H9 (cell line): ENCODE measurements at regions not wholly inside any gene's neighbourhood (a gene's known extent, or its start where the extent isn't known, plus 50 kb on each side); places are given as distances from the start of the nearest gene placed in this dataset.

Experiments
- DNase-seq: peaks from one replicate; pipeline ENCODE4 v3.0.0-alpha.2; 2017
- H2AFZ ChIP-seq: one replicate; pipeline ENCODE4 v1.6.1; 2013; ENCODE audit warnings: mild to moderate bottlenecking, low read length, control low read depth, moderate library complexity
- H2AK5ac ChIP-seq: 2 replicates; pipeline ENCODE4 v1.6.1; 2013; ENCODE audit warnings: low read length, control low read depth, mixed read lengths; ENCODE audit not compliant: insufficient read length
- H2BK120ac ChIP-seq: one replicate; pipeline ENCODE4 v1.6.1; 2013; ENCODE audit warnings: low read depth, mild to moderate bottlenecking, low read length, control low read depth, inconsistent platforms; ENCODE audit not compliant: poor library complexity, severe bottlenecking
- H2BK12ac ChIP-seq: 2 replicates; pipeline ENCODE4 v1.6.1; 2013; ENCODE audit warnings: low read length, control low read depth, mixed read lengths, low read depth; ENCODE audit not compliant: insufficient read length
- H2BK15ac ChIP-seq: 2 replicates; pipeline ENCODE4 v1.6.1; 2013; ENCODE audit warnings: low read depth, low read length, control low read depth
- H2BK20ac ChIP-seq: one replicate; pipeline ENCODE4 v1.6.1; 2013; ENCODE audit warnings: low read depth, mild to moderate bottlenecking, low read length, control low read depth, inconsistent platforms; ENCODE audit not compliant: poor library complexity, severe bottlenecking
- H2BK5ac ChIP-seq: 2 replicates; pipeline ENCODE4 v1.6.1; 2013; ENCODE audit warnings: low read length, control low read depth, mixed read lengths; ENCODE audit not compliant: insufficient read length
- H3K14ac ChIP-seq: 2 replicates; pipeline ENCODE4 v1.6.1; 2013; ENCODE audit warnings: low read length, control low read depth; ENCODE audit not compliant: insufficient read depth
- H3K18ac ChIP-seq: 2 replicates; pipeline ENCODE4 v1.6.1; 2013; ENCODE audit warnings: low read depth, mild to moderate bottlenecking, mixed read lengths, low read length, control low read depth; ENCODE audit not compliant: insufficient read length
- H3K23ac ChIP-seq: 2 replicates; pipeline ENCODE4 v1.6.1; 2013; ENCODE audit warnings: low read length, control low read depth, mixed read lengths, low read depth; ENCODE audit not compliant: insufficient read length
- H3K23me2 ChIP-seq: 2 replicates; pipeline ENCODE4 v1.6.1; 2013; ENCODE audit warnings: low read depth, mild to moderate bottlenecking, mixed read lengths, low read length, control low read depth; ENCODE audit not compliant: insufficient read length, poor library complexity, severe bottlenecking
- H3K27ac ChIP-seq: 2 replicates; pipeline ENCODE4 v1.5.1; 2013; ENCODE audit warnings: low read length, control low read depth, mixed read lengths, low read depth; ENCODE audit not compliant: insufficient read length
- H3K27me3 ChIP-seq: 2 replicates; pipeline ENCODE4 v1.6.1; 2013; ENCODE audit warnings: low read length, control low read depth, inconsistent platforms; ENCODE audit not compliant: insufficient read depth
- H3K4ac ChIP-seq: 2 replicates; pipeline ENCODE4 v1.6.1; 2013; ENCODE audit warnings: low read depth, mild to moderate bottlenecking, control low read depth, inconsistent platforms, low read length, moderate library complexity
- H3K4me1 ChIP-seq: 2 replicates; pipeline ENCODE4 v1.6.1; 2013; ENCODE audit warnings: low read length, control low read depth, inconsistent platforms; ENCODE audit not compliant: insufficient read depth
- H3K4me2 ChIP-seq: 2 replicates; pipeline ENCODE4 v1.6.1; 2013; ENCODE audit warnings: low read length, control low read depth, mixed read lengths; ENCODE audit not compliant: insufficient read length, insufficient read depth
- H3K56ac ChIP-seq: 2 replicates; pipeline ENCODE4 v1.6.1; 2013; ENCODE audit warnings: low read depth, mild to moderate bottlenecking, mixed read lengths, low read length, control low read depth; ENCODE audit not compliant: insufficient read length
- H3K79me1 ChIP-seq: 2 replicates; pipeline ENCODE4 v1.6.1; 2013; ENCODE audit warnings: low read depth, mild to moderate bottlenecking, moderate library complexity, low read length, control low read depth, inconsistent platforms; ENCODE audit not compliant: insufficient read depth, poor library complexity, severe bottlenecking
- H3K79me2 ChIP-seq: 2 replicates; pipeline ENCODE4 v1.6.1; 2013; ENCODE audit warnings: low read length, control low read depth, inconsistent platforms; ENCODE audit not compliant: insufficient read depth
- H3K9ac ChIP-seq: 2 replicates; pipeline ENCODE4 v1.6.1; 2013; ENCODE audit warnings: low read length, control low read depth, mixed read lengths; ENCODE audit not compliant: insufficient read length; ENCODE audit errors: extremely low read depth
- H3K9me3 ChIP-seq: one replicate; pipeline ENCODE4 v1.6.1; 2013; ENCODE audit warnings: low read depth, low read length, inconsistent platforms; ENCODE audit not compliant: control insufficient read depth
- H3T11ph ChIP-seq: one replicate; pipeline ENCODE4 v1.6.1; 2013; ENCODE audit warnings: mild to moderate bottlenecking, low read length, control low read depth, inconsistent platforms
- H4K20me1 ChIP-seq: one replicate; pipeline ENCODE4 v1.6.1; 2013; ENCODE audit not compliant: control insufficient read depth, insufficient read length, insufficient read depth
- H4K5ac ChIP-seq: 2 replicates; pipeline ENCODE4 v1.6.1; 2013; ENCODE audit warnings: low read depth, mild to moderate bottlenecking, mixed read lengths, low read length, control low read depth; ENCODE audit not compliant: insufficient read length
- H4K8ac ChIP-seq: replicated peaks from 2 replicates; pipeline ENCODE4 v1.6.1; 2013; ENCODE audit warnings: low read length, control low read depth, mixed read lengths, low read depth; ENCODE audit not compliant: insufficient read length
- H4K91ac ChIP-seq: 2 replicates; pipeline ENCODE4 v1.6.1; 2013; ENCODE audit warnings: low read depth, mild to moderate bottlenecking, moderate library complexity, mixed read lengths, low read length, control low read depth; ENCODE audit not compliant: insufficient read length
- H3K27ac Mint-ChIP-seq, 3 experiments: 2 replicates in 2 of 3; 3 replicates in 1 of 3; pipeline ENCODE4 v1.8.0; 2020 to 2021; ENCODE audit warnings: mixed read lengths in 3 of 3, mild to moderate bottlenecking in 1 of 3, moderate library complexity in 1 of 3
- H3K27me3 Mint-ChIP-seq: 2 replicates; pipeline ENCODE4 v1.8.0; 2021; ENCODE audit warnings: low read depth, mild to moderate bottlenecking, moderate library complexity, mixed read lengths
- H3K36me3 Mint-ChIP-seq, 3 experiments: 2 replicates in 2 of 3; 3 replicates in 1 of 3; pipeline ENCODE4 v1.8.0; 2020 to 2021; ENCODE audit warnings: low read depth in 3 of 3, mixed read lengths in 3 of 3; ENCODE audit not compliant: insufficient read depth in 1 of 3
- H3K4me1 Mint-ChIP-seq, 2 experiments: 2 replicates each; pipeline ENCODE4 v1.8.0; 2020; ENCODE audit warnings: mixed read lengths in 2 of 2
- H3K4me3 Mint-ChIP-seq, 2 experiments: 2 replicates in 1 of 2; 3 replicates in 1 of 2; pipeline ENCODE4 v1.8.0; 2020 to 2021; ENCODE audit warnings: mild to moderate bottlenecking in 2 of 2, mixed read lengths in 2 of 2, moderate library complexity in 1 of 2
- H3K9me3 Mint-ChIP-seq, 2 experiments: 2 replicates in 1 of 2; 3 replicates in 1 of 2; pipeline ENCODE4 v1.8.0; 2020; ENCODE audit warnings: mild to moderate bottlenecking in 2 of 2, mixed read lengths in 2 of 2, moderate library complexity in 1 of 2
- WGBS: extraction: QIAGEN DNeasy Blood & Tissue Kit; methylation state at CpG from one replicate; pipeline ENCODE4 v1.1.7; 2013; ENCODE audit warnings: missing lambda C conversion rate, low lambda C conversion rate, mixed read lengths; ENCODE audit not compliant: insufficient read length; ENCODE audit errors: extremely low coverage; 5-methylcytosine and 5-hydroxymethylcytosine counted together
- TF ChIP-seq, protein P1 (sequence below): fragments of 200-600 bp; sonication (generic); conservative IDR thresholded peaks from 3 replicates; pipeline ENCODE4 v1.8.0; 2021; ENCODE audit warnings: antibody characterized with exemption, mild to moderate bottlenecking

DNA sequence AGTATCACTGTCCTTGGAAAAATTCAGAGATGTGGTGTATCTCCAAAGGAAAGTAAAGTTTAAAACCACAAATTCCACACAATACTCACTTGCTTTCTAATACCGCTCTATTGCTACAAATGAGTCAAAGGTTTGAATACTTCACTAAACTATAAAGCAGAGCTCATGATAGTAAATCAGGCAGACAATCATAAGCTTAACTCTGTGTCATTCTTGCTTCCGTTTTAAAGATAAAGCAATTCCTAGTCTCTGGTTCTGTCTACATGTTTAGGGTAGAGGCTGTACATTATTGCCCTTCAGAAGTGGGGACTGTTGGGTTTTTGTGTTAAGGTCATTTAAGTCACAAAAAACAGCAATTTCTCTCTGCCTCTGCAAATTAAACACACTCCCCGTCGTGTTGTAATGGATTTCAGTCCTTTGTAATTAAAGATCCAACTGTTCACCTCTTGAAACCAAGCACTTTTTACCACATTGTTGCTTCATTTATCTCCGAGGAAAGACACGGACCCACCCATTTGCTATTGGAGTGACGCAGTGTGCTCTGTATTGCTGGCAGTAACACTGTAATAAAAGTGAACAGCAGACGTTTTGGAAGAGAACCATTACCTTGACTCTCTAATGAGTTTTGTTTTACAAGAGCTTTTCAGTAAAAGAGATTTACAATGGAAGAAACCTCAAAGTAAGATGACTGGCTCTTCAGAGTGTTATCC, 83.1 kb upstream of the CNTNAP4 start:
- Histone ChIP-seq H3K4me2 (no peak overlapping the region), H3K27me3 (no peaks in the 10 kb centered on the region), H3K27ac (no peak overlapping the region), H2BK5ac (no peak overlapping the region), H4K20me1 (no peaks in the 10 kb centered on the region), H2BK120ac (no peak overlapping the region), H3K18ac (no peak overlapping the region), H2BK20ac (no peak overlapping the region), H4K5ac (no peak overlapping the region), H3K4ac (no peak overlapping the region), H2AK5ac (no peak overlapping the region), H2AFZ (no peak overlapping the region), H3T11ph (no peak overlapping the region), H3K4me1 (peaks cover 11% of the 10 kb centered on the region), H4K8ac (no peak overlapping the region), H3K9me3 (no peaks in the 10 kb centered on the region), H3K23me2 (no peaks in the 10 kb centered on the region), H4K91ac (no peak overlapping the region), H2BK15ac (no peak overlapping the region), H3K23ac (no peak overlapping the region), H3K79me2 (no peaks in the 10 kb centered on the region), H3K79me1 (no peaks in the 10 kb centered on the region), H3K14ac (no peak overlapping the region), H3K9ac (no peak overlapping the region), H2BK12ac (no peak overlapping the region), H3K56ac (no peak overlapping the region)
- no peak overlapping the region for H3K27ac Mint-ChIP-seq
- no peak for DNase-seq
- TF ChIP-seq, protein P1, sequence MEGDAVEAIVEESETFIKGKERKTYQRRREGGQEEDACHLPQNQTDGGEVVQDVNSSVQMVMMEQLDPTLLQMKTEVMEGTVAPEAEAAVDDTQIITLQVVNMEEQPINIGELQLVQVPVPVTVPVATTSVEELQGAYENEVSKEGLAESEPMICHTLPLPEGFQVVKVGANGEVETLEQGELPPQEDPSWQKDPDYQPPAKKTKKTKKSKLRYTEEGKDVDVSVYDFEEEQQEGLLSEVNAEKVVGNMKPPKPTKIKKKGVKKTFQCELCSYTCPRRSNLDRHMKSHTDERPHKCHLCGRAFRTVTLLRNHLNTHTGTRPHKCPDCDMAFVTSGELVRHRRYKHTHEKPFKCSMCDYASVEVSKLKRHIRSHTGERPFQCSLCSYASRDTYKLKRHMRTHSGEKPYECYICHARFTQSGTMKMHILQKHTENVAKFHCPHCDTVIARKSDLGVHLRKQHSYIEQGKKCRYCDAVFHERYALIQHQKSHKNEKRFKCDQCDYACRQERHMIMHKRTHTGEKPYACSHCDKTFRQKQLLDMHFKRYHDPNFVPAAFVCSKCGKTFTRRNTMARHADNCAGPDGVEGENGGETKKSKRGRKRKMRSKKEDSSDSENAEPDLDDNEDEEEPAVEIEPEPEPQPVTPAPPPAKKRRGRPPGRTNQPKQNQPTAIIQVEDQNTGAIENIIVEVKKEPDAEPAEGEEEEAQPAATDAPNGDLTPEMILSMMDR = no peak
- no peaks in the 10 kb centered on the region for H3K9me3 Mint-ChIP-seq
- H3K27me3 Mint-ChIP-seq = no peaks in the 10 kb centered on the region; the same call in none of the 2 replicates
- no peaks in the 10 kb centered on the region for H3K36me3 Mint-ChIP-seq
- H3K4me1 Mint-ChIP-seq = peaks cover 25 to 27% of the 10 kb centered on the region in 2 experiments
- no CpG with 5 or more reads among the region's 8 CpGs for WGBS
- no peak overlapping the region for H3K4me3 Mint-ChIP-seq
